A549 (cell line): ENCODE measurements at regions not wholly inside any gene's neighbourhood (a gene's known extent, or its start where the extent isn't known, plus 50 kb on each side); places are given as distances from the start of the nearest gene placed in this dataset.

Experiments
- ATAC-seq, 2 experiments: fragments of 200-7000 bp in 1 of 2; fragments of >200 bp in 1 of 2; cut with Nextera tagmentation in 1 of 2; cut with Tn5 transposase in 1 of 2; 3 replicates each; pipeline versions ENCODE4 v1.8.0 to v1.9.1; 2018 to 2020; ENCODE audit warnings: mild to moderate bottlenecking in 1 of 2, moderate library complexity in 1 of 2
- CTCF ChIA-PET: fragments of 300-600 bp; sonication (Branson Sonifier 250); formaldehyde crosslinking; extraction: SDS; loops from one replicate; lab custom pipeline; 2021; ENCODE audit warnings: antibody characterized with exemption, inconsistent platforms; lab: Yijun Ruan, JAX
- POLR2A ChIA-PET: fragments of 350-600 bp; formaldehyde crosslinking; extraction: SDS; loops from one replicate; lab custom pipeline; 2021; ENCODE audit warnings: antibody characterized with exemption, inconsistent platforms; lab: Yijun Ruan, JAX
- DNase-seq, 2 experiments: peaks; one replicate each; pipeline versions ENCODE4 v3.0.0 to v3.0.0-alpha.2; 2011 to 2016; ENCODE audit warnings: low read depth in 1 of 2, low spot score in 1 of 2
- FAIRE-seq: peaks from 2 replicates; lab custom pipeline; 2011; peaks lifted over from hg19 to GRCh38; lab: Jason Lieb, UNC
- H3K27ac ChIP-seq, 2 experiments: fragments of >200 bp; sonication (Bioruptor Twin); formaldehyde crosslinking; 3 replicates each; pipeline ENCODE4 v1.5.1; 2016 to 2017
- H3K4me1 ChIP-seq: fragments of >200 bp; sonication (Bioruptor Twin); formaldehyde crosslinking; 3 replicates; pipeline ENCODE4 v1.6.1; 2016
- H3K4me2 ChIP-seq: fragments of >200 bp; sonication (Bioruptor Twin); formaldehyde crosslinking; 3 replicates; pipeline ENCODE4 v1.6.1; 2016
- H3K4me3 ChIP-seq: fragments of >200 bp; sonication (Bioruptor Twin); formaldehyde crosslinking; 3 replicates; pipeline ENCODE4 v1.5.1; 2016
- H3K9me3 ChIP-seq: fragments of >200 bp; sonication (Bioruptor Twin); formaldehyde crosslinking; 3 replicates; pipeline ENCODE4 v1.6.1; 2016
- ATOH8 ChIP-seq: fragments of 250-450 bp; sonication (Bioruptor Pico); IDR thresholded peaks from 2 replicates; pipeline ENCODE4 v1.5.0; 2020; ENCODE audit warnings: low read depth, mild to moderate bottlenecking, moderate library complexity
- BCL3 ChIP-seq: fragments of >200 bp; sonication (Bioruptor Twin); formaldehyde crosslinking; IDR thresholded peaks from 3 replicates; pipeline ENCODE4 v1.6.1; 2016
- BHLHE40 ChIP-seq: IDR thresholded peaks from 2 replicates; pipeline ENCODE4 v1.6.1; 2012; ENCODE audit warnings: low read depth, low read length, inconsistent platforms
- CBX2 ChIP-seq: fragments of 200-600 bp; sonication (generic); IDR thresholded peaks from 2 replicates; pipeline ENCODE4 v1.6.1; 2016; ENCODE audit warnings: low read depth, mild to moderate bottlenecking, borderline replicate concordance
- CHD4 ChIP-seq: fragments of 200-600 bp; sonication (generic); IDR thresholded peaks from 2 replicates; pipeline ENCODE4 v1.6.1; 2016; ENCODE audit warnings: antibody characterized with exemption, mild to moderate bottlenecking, borderline replicate concordance
- CTCF ChIP-seq: fragments of >200 bp; sonication (Bioruptor Twin); formaldehyde crosslinking; IDR thresholded peaks from 3 replicates; pipeline ENCODE4 v1.5.1; 2016
- E2F6 ChIP-seq: IDR thresholded peaks from 2 replicates; pipeline ENCODE4 v1.6.1; 2012; ENCODE audit warnings: low read depth, borderline replicate concordance
- ELK1 ChIP-seq: fragments of 150-350 bp; IDR thresholded peaks from 2 replicates; pipeline ENCODE4 v1.6.1; 2014; ENCODE audit warnings: low read depth, mild to moderate bottlenecking, low read length
- EP300 ChIP-seq, 2 experiments: fragments of >200 bp; sonication (Bioruptor Twin); formaldehyde crosslinking; IDR thresholded peaks; 2 replicates in 1 of 2; 3 replicates in 1 of 2; pipeline ENCODE4 v1.6.1; 2016 to 2017
- ESRRA ChIP-seq: fragments of 150-350 bp; IDR thresholded peaks from 2 replicates; pipeline ENCODE4 v1.6.1; 2014; ENCODE audit warnings: mild to moderate bottlenecking, low read length, borderline replicate concordance
- GATA3 ChIP-seq: IDR thresholded peaks from 2 replicates; pipeline ENCODE4 v1.6.1; 2012; ENCODE audit warnings: borderline replicate concordance
- HES2 ChIP-seq: fragments of >200 bp; sonication (Bioruptor Twin); formaldehyde crosslinking; IDR thresholded peaks from 2 replicates; pipeline ENCODE4 v1.6.1; 2016
- HEYL ChIP-seq: fragments of 250-450 bp; sonication (Bioruptor Pico); IDR thresholded peaks from 2 replicates; pipeline ENCODE4 v1.8.0; 2021; ENCODE audit warnings: mild to moderate bottlenecking, moderate library complexity
- HMGXB4 ChIP-seq: fragments of 250-450 bp; sonication (Bioruptor Pico); IDR thresholded peaks from 2 replicates; pipeline ENCODE4 v1.5.0; 2021; ENCODE audit warnings: mild to moderate bottlenecking, moderate library complexity, borderline replicate concordance
- HOXA7 ChIP-seq: fragments of 250-450 bp; sonication (Bioruptor Pico); IDR thresholded peaks from 2 replicates; pipeline ENCODE4 v1.5.0; 2020; ENCODE audit warnings: mild to moderate bottlenecking, moderate library complexity
- HOXB13 ChIP-seq: fragments of 250-450 bp; sonication (Bioruptor Pico); IDR thresholded peaks from 2 replicates; pipeline ENCODE4 v1.5.0; 2020; ENCODE audit warnings: low read depth, mild to moderate bottlenecking, moderate library complexity
- KDM1A ChIP-seq: fragments of 200-600 bp; sonication (generic); IDR thresholded peaks from 2 replicates; pipeline ENCODE4 v1.6.1; 2016; ENCODE audit warnings: low read depth, mild to moderate bottlenecking
- NPAS2 ChIP-seq: fragments of 250-450 bp; sonication (Bioruptor Pico); IDR thresholded peaks from 2 replicates; pipeline ENCODE4 v1.8.0; 2022; ENCODE audit warnings: mild to moderate bottlenecking, moderate library complexity, borderline replicate concordance
- PHF8 ChIP-seq: fragments of 200-600 bp; sonication (generic); IDR thresholded peaks from 2 replicates; pipeline ENCODE4 v1.6.1; 2016; ENCODE audit warnings: low read depth, mild to moderate bottlenecking, antibody characterized with exemption, moderate library complexity, borderline replicate concordance
- POLR2AphosphoS2 ChIP-seq: conservative IDR thresholded peaks from 2 replicates; pipeline ENCODE4 v1.6.1; 2012; ENCODE audit warnings: low read length, improper control_type of control experiment, inconsistent platforms
- RAD21 ChIP-seq, 2 experiments: fragments of >200 bp in 1 of 2; sonication (Bioruptor Twin) in 1 of 2; formaldehyde crosslinking in 1 of 2; IDR thresholded peaks in 1 of 2; conservative IDR thresholded peaks in 1 of 2; 2 replicates in 1 of 2; 3 replicates in 1 of 2; pipeline ENCODE4 v1.6.1; 2012 to 2018; ENCODE audit warnings: inconsistent platforms in 1 of 2
- RCOR1 ChIP-seq: fragments of 150-350 bp; IDR thresholded peaks from 2 replicates; pipeline ENCODE4 v1.6.1; 2014; ENCODE audit warnings: antibody characterized with exemption, low read length, low read depth
- REST ChIP-seq: fragments of 200-600 bp; sonication (generic); IDR thresholded peaks from 2 replicates; pipeline ENCODE4 v1.6.1; 2016; ENCODE audit warnings: antibody characterized with exemption, mild to moderate bottlenecking, moderate library complexity
- RFX5 ChIP-seq: fragments of 450-650 bp; IDR thresholded peaks from 2 replicates; pipeline ENCODE4 v1.7.1; 2014; ENCODE audit warnings: antibody characterized with exemption, mild to moderate bottlenecking, moderate library complexity
- ZC3H11A ChIP-seq: fragments of 450-650 bp; IDR thresholded peaks from 2 replicates; pipeline ENCODE4 v1.6.1; 2014; ENCODE audit warnings: antibody characterized with exemption, mild to moderate bottlenecking
- WGBS: methylation state at CpG from one replicate; pipeline ENCODE4 v1.1.6; 2017; ENCODE audit errors: missing lambda C conversion rate; 5-methylcytosine and 5-hydroxymethylcytosine counted together

- Histone ChIP-seq H3K9me3 (no peaks in the 10 kb centered on the region), H3K4me3 (no peak overlapping the region), H3K4me2 (no peak overlapping the region), H3K27ac (no peak overlapping the region), H3K4me1 (peaks cover 26% of the 10 kb centered on the region)
- TF ChIP-seq PHF8, result no peak
- no peak for TF ChIP-seq CHD4
- no peak for TF ChIP-seq REST
- no peak for TF ChIP-seq ESRRA
- TF ChIP-seq HOXA7, result no peak
- no peak for TF ChIP-seq E2F6
- TF ChIP-seq RFX5, result no peak
- TF ChIP-seq GATA3, result no peak
- TF ChIP-seq ELK1, result no peak
- FAIRE-seq, result no peak
- POLR2A ChIA-PET, result no interaction called here
- no peak for ATAC-seq
- 75% methylated on average over 1 of the region's 1 CpG for WGBS
- CTCF ChIA-PET, result no interaction called here
- DNase-seq, result no peak
Measured at GRCh38 chr3:107211608-107212007, 165.6 kb upstream of the CCDC54 start.

- 23% methylated on average over 3 of the region's 3 CpGs for WGBS
- H3K4me2 ChIP-seq, result no peak overlapping the region
- ChIA-PET CTCF (interaction anchor here (1.1 kb wide), 2 partner anchors 23 to 330 kb away, joined by 3 to 7 read pairs; no protein-coding TSS in a partner anchor), POLR2A (no interaction called here)
- no peak for FAIRE-seq
- H3K9me3 ChIP-seq, result no peaks in the 10 kb centered on the region
- peaks cover 31% of the 10 kb centered on the region for H3K4me1 ChIP-seq
- H3K27ac ChIP-seq, result no peak overlapping the region
- no peak for DNase-seq
- H3K4me3 ChIP-seq, result no peak overlapping the region
- ATAC-seq, result no peak
- no peak for TF ChIP-seq HOXB13 (CRISPR knock-in tag)
- no peak for TF ChIP-seq HMGXB4 (CRISPR knock-in tag)
- no peak for TF ChIP-seq CBX2
- TF ChIP-seq ESRRA, result no peak
- TF ChIP-seq POLR2AphosphoS2, result no peak
- no peak for TF ChIP-seq HEYL (CRISPR knock-in tag)
- no peak for TF ChIP-seq NPAS2 (CRISPR knock-in tag)
- no peak for TF ChIP-seq RAD21 (conservative IDR thresholded peaks at IDR 0.05 in 1 of 2, IDR thresholded peaks at IDR 0.05 in 1 of 2)
- no peak for TF ChIP-seq HES2
- no peak for TF ChIP-seq BHLHE40
- no peak for TF ChIP-seq CTCF
- no peak for TF ChIP-seq KDM1A
- TF ChIP-seq GATA3, result no peak
- no peak for TF ChIP-seq ZC3H11A
- TF ChIP-seq EP300 (IDR thresholded peaks at IDR 0.05), result no peak
- no peak for TF ChIP-seq BCL3
- TF ChIP-seq RCOR1, result no peak
- no peak for TF ChIP-seq CHD4
- no peak for TF ChIP-seq ATOH8 (CRISPR knock-in tag)
Measured at GRCh38 chr3:107212618-107213017, 164.6 kb upstream of the CCDC54 start.
